Bone marrow (tissue), 2 donors: ENCODE measurements at regions not wholly inside any gene's neighbourhood (a gene's known extent, or its start where the extent isn't known, plus 50 kb on each side); places are given as distances from the start of the nearest gene placed in this dataset.
"Not testable (repeated sequence)": the region's sequence is repeated elsewhere in the genome, so short reads cannot be mapped to it uniquely, and the experiment has no call there.

Source experiments
- DNase-seq, 2 donors: peaks; one replicate each; lab custom pipeline; 2025; lab: John Stamatoyannopoulos, UW

- no peak for DNase-seq
Observed at GRCh38 chr16:75996491-75996890, 270.2 kb upstream of the CPHXL start.

GRCh38 chr16:75997606-75998005 is 271.3 kb upstream of the CPHXL start:
- no peak for DNase-seq

- DNase-seq = no peak
Observed at GRCh38 chr16:76007645-76008044, 269.6 kb upstream of the CNTNAP4 start.

GRCh38 chr16:76023835-76024234 is 253.4 kb upstream of the CNTNAP4 start:
- DNase-seq = no peak

GRCh38 chr16:76035689-76036088 is 241.5 kb upstream of the CNTNAP4 start:
- no peak for DNase-seq

GRCh38 chr16:76038097-76038496 is 239.1 kb upstream of the CNTNAP4 start:
- DNase-seq = no peak

- DNase-seq = no peak
Observed at GRCh38 chr16:76052725-76053124, 224.5 kb upstream of the CNTNAP4 start.

GRCh38 chr16:76059186-76059585 is 218.0 kb upstream of the CNTNAP4 start:
- DNase-seq = no peak

- DNase-seq = no peak
Observed at GRCh38 chr16:76059701-76060100, 217.5 kb upstream of the CNTNAP4 start.

- no peak for DNase-seq
Observed at GRCh38 chr16:76071690-76072089, 205.5 kb upstream of the CNTNAP4 start.

- DNase-seq = no peak
Observed at GRCh38 chr16:76081967-76082366, 195.2 kb upstream of the CNTNAP4 start.

- no peak for DNase-seq
Observed at GRCh38 chr16:76106647-76107046, 170.6 kb upstream of the CNTNAP4 start.

GRCh38 chr16:76108460-76108859 is 168.7 kb upstream of the CNTNAP4 start:
- DNase-seq = no peak

- DNase-seq = peak in 1 of 2 donors; percentile 86
Observed at GRCh38 chr16:76114681-76115080, 162.5 kb upstream of the CNTNAP4 start.

- DNase-seq = no peak
Observed at GRCh38 chr16:76118344-76118743, 158.9 kb upstream of the CNTNAP4 start.

GRCh38 chr16:76121636-76122035 is 155.6 kb upstream of the CNTNAP4 start:
- DNase-seq = no peak

- DNase-seq = no peak
Observed at GRCh38 chr16:76123966-76124365, 153.2 kb upstream of the CNTNAP4 start.

GRCh38 chr16:76125871-76126270 is 151.3 kb upstream of the CNTNAP4 start:
- no peak for DNase-seq

- DNase-seq = not testable (repeated sequence)
Observed at GRCh38 chr16:76138056-76138455, 139.1 kb upstream of the CNTNAP4 start.

GRCh38 chr16:76157629-76158028 is 119.6 kb upstream of the CNTNAP4 start:
- DNase-seq = no peak

GRCh38 chr16:76162046-76162445 is 115.2 kb upstream of the CNTNAP4 start:
- no peak for DNase-seq

GRCh38 chr16:76164970-76165558 is 112.1 kb upstream of the CNTNAP4 start:
- DNase-seq = no peak

- DNase-seq = no peak
Observed at GRCh38 chr16:76175718-76176117, 101.5 kb upstream of the CNTNAP4 start.

- DNase-seq = peak in 1 of 2 donors; percentile 40
Observed at GRCh38 chr16:76176153-76176552, 101.0 kb upstream of the CNTNAP4 start.

- DNase-seq = no peak
Observed at GRCh38 chr16:76176616-76177015, 100.6 kb upstream of the CNTNAP4 start.
